Effector CD8-positive, alpha-beta T cell (primary cell): ENCODE measurements at regions not wholly inside any gene's neighbourhood (a gene's known extent, or its start where the extent isn't known, plus 50 kb on each side); places are given as distances from the start of the nearest gene placed in this dataset.
"Not testable (repeated sequence)": the region's sequence is repeated elsewhere in the genome, so short reads cannot be mapped to it uniquely, and the experiment has no call there.

Experiments
- DNase-seq: peaks from one replicate; lab custom pipeline; 2025; lab: John Stamatoyannopoulos, UW

DNA sequence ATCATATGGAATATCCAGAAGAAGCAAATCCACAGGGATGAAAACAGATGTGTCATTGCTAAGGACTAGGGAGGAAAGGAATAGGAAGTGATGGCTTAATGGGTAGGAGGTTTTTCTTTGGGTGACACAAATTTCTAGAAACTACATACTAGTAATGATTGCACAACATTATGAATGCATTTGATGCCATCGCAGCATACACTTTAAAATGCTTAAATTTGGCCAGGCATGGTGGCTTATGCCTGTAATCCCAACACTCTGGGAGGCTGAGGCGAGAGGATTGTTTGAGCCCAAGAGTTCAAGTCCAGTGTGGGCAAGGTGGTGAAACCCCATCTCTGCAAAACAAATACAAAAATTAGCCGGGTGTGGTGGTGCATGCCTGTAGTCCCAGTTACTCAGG lies 1370.8 kb downstream of the AACS start:
- no peak for DNase-seq

DNA sequence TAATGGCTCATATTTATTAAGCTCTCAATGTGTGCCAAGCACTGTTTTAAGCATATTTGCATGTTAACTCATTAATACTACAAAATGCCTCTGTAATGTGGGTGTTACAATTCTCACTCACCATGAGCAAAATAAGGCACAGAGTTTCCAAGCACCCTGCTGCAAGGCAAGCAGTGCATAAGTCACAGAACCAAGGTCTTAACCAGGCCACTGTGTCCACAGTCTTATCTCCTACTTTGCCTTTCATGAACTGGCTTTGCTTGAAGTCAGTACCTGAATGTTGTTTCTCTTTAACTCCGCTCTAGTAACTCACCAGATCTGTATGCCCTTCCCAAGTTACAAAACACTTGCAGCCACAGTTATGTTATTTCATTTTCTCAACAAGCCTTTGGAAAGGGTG lies 1372.7 kb downstream of the AACS start:
- DNase-seq: no peak

DNA sequence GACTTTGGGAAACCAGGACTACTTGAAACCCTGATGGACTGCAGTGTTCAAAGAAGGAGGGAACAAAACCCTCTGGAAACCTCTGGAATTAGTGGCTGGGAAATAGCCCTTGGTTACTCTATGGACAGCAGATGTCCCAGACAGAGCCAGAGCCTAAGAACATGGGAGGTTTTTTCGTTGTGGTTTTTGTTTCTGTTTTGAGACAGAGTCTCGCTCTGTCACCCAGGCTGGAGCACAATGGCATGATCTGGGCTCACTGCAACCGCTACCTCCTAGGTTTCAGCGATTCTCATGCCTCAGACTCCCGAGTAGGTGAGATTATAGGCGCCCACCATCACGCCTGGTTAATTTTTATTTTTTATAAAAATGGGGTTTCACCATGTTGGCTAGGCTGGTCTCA lies 1378.7 kb downstream of the AACS start:
- DNase-seq: no peak

DNA sequence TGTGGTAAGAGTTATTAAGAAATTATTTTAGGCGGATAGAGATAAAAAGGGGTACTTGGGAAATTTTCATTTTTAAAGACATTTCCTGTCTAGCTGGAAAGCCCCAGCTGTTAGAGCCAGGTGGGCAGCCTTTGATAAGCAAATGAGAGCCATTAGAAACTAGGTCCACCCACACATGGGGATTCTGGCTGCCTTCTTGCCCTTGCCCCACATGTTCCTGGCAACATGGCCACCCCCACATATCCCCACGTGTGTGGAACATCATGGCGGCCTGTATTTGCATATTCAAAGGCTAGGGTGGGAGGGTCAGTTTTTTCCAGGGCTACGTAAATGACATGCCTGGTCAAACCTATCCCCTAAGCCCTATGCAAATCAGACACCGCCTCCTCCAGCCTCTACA lies 1382.1 kb downstream of the AACS start:
- no peak for DNase-seq

DNA sequence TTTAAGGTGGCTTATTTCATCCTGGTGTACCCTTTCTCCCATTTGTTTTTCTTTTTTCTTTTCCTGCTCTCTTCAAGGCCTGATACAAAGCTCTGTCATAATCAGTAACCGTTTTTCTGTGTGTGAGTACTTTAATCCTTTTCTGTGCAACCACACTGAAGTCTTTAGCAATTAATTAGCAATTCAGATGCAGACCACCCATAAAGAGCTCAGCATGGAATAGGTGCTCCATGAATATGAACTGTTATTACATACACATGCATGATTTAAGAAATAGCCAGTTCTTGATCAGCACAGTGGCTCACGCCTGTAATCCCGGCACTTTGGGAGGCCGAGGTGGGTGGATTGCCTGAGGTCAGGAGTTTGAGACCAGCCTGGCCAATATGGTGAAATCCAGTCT lies 1386.6 kb downstream of the AACS start:
- DNase-seq: no peak

DNA sequence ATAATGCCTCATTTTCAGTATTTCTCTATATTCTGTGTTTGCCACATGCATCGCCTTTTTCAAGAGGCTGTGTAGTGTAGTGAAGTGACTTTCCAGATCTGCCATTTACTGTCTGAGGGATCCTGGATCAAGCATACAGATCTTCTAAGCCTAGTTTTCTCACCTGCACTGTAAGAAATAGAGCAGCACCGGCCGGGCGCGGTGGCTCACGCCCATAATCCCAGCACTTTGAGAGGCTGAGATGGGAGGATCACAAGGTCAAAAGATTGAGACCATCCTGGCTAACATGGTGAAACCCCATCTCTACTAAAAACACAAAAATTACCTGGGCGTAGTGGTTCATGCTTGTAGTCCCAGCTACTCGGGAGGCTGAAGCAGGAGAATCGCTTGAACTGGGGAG lies 1387.5 kb downstream of the AACS start:
- not testable (repeated sequence) for DNase-seq

DNA sequence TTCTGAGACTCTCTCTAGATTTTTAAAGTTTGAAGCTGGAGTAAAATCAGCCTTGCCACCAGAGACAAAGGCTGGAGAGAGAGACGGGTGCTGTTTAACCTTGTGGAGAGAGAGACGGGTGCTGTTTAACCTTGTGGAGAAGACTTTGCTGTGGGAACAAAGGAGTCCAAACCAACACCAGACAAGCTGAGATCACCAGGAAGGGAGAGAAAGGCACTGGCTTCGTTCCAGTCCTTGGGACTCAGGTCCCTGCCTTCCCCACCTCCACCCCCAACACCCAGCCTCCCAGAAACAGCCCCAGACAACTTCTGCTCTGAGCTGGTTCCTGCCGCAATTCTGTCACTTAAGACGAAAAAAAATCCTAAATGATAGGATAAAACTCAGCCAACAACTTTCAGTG lies 1389.3 kb downstream of the AACS start:
- DNase-seq: no peak

DNA sequence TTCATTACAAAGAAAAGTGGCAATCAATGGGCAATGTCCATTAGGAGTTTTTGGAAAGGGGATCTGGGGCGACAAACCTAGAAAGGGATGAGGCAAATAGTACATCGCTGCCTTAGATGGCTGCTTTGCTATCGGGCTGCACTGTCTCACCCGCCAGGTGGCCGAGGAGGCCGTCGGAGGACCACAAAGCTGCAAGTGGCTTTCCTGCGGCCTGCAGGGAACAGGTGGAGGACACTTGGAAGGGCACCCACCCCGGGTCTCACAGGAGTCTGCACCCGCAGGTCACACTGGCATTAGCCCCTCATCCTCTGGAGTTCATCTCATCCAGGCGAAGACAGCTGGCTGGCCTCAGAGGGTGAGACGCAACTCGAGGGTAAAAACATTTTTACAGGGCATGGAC lies 1392.5 kb downstream of the AACS start:
- no peak for DNase-seq

DNA sequence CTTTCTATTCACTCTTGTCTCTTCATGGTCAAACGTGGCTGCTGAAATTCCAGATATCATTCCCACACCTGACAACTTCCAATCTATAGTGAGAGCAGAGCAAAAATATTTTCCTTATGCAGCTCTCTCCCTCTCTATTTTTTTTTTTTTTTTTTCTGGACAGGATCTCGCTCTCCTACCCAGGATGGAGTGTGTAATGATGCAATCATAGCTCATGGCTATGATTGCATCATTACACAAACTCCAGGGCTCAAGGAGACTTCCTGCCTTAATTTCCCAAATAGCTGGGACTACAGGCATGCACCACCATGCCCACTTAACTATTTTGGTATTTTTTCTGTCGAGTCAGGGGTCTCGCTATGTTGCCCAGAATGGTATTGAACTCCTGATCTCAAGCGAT lies 1398.9 kb downstream of the AACS start:
- no peak for DNase-seq

DNA sequence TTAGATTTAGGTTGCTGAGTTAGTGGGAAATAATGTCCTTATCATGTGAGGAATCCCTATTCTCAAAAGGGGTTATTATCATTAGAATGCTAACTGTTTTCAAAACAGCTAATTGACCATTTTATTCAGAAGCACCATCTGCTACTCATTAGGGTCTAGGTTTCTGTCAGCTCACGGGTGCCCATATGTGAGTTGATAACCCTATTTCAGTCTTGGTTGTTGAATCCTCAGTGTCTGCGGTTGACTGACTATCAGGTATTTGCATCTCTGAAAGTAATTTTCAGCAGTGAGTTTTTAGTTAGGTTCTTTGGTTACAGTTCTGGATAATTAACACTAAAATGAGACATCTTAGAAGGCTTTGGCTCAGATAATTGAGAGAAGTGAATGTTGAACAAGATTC lies 1404.0 kb downstream of the AACS start:
- DNase-seq: no peak

DNA sequence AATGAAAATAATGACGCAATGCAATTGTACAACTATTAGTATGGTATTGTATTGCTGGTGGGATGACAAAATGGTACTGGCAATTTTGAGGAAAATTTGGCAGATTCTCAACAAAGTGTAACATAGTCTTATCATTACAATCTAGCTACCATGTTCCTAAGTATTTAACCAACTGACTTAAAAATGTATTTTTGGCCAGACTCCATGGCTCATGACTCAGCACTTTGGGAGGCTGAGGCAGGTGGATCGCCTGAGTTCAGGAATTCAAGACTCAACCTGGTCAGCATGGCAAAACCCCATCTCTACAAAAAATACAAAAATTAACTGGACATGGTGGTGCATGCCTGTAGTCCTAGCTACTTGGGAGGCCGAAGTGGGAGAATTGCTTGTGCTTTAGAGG lies 1409.5 kb downstream of the AACS start:
- no peak for DNase-seq

DNA sequence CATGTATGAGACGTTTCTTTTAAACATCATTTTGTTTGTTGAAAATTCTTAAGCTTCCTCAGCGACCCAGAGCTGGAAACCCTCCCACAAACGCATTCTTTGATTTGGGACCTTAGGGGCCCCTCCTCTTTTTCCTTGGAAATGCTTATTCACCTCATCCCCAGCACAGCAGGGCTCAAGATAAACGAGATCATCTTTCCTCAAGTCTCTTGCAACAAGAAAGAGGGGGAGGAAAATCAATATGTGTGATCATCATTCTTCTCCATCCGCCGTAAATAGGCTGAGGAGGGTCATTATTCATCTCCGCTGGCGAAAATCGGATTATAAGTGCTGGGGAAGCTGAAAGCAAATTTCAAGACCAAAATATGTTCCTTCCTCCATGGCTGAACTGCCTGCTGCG lies 1415.2 kb downstream of the AACS start:
- no peak for DNase-seq

DNA sequence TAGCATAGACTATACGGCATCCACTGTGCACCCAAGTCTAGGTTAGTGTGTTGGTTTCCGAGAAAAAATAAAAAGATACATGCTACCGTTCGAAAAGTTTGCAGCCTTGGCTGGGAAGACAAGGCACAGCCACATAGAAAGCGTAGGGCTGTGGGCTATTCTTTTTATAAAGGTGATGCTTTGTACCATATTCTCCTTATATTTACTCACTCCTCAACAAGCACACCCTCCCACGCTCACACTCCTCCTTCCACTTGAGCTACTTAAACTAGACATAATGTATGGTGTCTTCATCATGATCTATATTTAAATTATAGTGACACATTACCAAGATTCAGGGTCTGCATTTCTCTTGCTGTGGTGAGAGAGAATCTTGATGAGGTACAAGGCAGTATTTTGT lies 1416.5 kb downstream of the AACS start:
- no peak for DNase-seq

DNA sequence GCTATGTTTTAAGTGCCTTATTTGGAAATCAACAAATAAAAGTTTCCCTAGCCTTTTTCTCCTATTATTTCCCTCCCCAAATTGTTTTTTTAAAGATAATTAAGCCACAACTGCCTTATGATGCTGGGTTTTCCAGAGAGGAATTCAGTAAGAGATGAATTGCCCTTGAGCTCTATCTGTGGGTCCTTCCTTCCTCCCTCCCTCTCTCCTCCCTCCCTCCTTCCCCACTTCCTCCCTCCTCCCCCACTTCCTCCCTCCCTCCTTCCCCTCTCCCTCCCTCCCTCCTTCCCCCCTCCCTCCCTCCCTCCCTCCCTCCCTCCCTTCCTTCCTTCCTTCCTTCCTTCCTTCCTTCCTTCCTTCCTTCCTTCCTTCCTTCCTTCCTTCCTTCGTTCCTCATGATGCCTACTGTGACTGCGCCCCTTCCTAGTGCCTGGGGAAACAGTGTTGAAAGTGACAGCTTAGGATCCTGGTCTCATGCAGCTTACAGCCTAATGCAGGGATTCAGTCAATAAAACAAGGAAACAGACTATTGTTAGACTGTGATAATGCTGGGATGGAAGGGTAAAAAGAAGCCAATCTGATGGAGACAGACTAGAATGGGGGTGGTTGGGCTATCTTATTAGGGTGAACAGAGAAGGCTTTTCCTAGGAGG lies 1417.1 kb downstream of the AACS start:
- no peak for DNase-seq

DNA sequence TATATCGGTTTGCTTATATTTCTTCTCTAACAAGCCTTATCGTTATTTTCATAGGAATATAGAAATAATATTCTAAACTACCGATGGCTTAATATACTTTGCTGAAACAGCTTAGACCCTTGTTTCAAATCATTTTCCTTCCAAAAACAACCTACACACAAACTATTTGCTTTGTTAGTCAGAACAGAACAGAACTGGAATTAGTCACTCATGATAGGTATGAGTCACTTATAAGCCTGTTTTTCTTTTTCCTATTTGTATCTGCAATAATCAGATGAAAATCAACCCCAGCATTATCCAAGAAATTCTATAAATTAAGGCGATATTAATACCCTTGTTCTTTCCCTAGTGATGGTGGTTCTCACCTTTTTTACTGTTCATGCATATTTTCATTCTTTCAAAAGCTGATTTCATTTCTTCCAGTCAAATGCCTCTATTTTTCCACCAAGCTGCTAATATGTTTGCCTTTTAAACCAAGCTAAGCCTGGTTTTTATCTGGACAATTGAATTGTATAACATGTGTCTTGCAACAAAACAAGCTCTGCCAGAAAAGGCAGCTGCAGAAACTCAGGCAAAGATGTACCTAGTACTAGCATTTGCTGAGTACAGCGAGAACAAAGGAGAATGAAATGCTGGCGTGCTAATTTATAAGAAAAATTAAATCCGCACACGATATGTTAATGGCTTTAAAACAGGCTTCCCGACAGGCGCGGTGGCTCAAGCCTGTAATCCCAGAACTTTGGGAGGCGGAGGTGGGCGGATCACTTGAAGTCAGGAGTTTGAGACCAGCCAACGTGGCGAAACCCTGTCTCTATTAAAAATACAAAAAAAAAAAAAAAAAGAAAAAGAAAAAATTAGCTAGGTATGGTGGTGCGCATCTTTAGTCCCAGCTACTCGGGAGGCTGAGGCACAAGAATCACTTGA lies 1418.2 kb downstream of the AACS start:
- DNase-seq: no peak

DNA sequence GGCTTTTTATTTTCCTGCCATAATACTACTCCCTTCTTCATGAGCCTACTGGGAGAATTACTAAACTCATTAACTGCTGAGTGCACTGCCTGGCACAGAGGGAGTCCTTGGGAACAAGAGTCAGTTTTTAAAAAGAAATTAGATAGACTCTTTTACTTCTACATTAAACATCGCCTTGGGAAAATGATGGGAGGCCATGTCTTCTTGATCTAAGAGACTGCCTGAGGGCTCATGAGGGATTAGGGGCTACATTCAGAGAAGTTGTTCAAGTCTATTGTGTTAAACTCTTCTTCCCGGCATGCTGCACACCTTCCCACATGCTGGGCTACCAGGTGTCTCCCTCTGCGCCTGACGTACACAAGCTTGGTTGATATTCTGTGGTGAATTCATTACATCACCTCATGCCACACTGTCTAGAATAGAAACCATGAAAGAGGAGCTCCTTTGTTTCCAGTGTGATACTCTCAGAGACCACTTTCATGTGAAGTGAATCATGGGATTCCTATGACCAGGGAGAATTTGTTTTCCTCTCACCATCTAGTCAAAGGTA lies 1422.3 kb downstream of the AACS start:
- no peak for DNase-seq

DNA sequence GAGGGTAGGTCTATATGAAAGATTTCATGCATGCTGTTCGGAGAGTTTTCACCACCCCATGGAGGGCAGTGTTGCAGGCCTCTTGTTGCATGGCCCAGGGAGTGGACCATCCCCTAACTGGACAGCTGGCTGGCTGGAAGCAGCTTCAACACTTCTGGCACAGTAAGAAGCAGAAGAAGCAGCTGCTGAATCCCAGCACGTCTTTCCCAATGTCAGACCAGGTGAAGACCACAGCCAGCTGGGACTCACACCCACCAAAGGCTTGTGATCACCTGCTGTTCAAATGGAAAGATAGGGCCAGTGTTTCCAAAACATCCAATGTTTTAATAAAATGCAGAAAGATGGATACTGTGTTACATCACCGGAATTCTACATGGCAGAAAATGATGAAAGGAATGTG lies 1423.6 kb downstream of the AACS start:
- DNase-seq: no peak

DNA sequence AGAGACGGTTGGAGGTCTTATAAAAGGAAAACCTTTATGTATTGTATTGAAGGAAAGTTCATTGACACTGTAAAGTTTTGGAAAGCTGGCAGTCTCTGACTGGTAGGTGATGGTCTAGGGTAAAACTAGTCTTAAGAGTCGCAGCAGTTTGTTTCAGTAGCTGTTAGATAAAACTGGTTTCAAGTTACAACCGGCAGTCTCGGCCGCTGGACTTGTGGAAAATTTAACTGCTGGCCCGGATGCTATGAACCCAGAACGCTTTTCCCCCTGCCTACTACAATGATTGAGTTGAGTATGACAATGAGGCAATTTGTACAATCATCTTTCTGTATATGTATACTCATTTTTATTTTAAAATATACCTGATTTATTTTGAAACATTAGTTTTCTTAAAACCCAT lies 1426.9 kb downstream of the AACS start:
- DNase-seq: no peak

DNA sequence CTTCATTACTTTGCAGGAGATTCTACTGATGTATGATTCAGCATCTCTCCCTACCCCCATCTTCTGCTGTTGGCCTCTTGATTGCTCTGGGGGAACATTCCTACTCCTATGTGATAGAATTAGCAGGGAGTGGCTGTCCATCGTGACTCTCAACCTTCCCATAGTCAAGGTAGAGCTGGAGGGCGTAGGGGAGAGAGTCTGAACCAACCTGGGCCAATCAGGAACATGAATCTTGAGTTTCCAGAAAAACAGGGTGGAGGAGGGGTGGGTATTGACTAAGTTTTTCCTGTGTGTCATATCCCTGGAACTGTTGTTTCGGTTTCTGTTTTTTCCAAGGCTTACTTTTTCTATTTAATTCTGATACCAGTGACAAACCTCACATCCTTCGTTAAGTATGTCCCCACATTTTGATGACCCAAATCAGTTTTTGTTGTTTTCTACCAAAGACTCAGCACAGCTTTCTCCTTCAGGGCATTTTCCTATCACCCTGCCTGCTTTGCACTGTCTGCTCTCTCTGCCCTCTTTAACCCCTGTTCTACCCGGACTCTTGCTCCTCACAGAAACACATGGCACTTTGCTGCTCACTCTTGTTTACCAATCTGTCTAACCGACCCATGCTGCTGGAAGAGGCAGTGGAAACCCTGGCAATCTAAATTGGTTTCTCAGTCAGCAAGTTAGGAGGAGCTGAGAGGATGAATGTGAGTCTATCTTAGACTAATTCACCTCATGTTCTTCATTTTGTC lies 1428.3 kb downstream of the AACS start:
- DNase-seq: no peak

DNA sequence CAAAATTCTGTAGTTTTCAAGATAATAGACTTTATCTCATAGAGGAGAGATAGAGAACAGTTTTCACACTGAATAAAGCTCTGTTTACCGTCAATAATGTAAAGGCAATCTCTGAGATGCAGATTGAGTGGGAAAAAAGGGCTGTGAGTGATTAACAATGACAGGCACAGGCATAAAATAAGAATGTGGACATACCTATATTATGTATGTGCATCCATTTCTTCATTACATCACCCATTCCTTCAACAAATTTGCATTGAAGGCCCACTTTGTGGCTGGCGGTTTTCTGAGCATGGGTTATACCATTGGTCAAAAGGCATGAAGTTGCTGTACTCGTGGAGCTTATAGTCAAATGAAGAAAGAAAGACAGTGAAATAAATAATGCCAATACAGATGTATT lies 1431.0 kb downstream of the AACS start:
- DNase-seq: no peak

DNA sequence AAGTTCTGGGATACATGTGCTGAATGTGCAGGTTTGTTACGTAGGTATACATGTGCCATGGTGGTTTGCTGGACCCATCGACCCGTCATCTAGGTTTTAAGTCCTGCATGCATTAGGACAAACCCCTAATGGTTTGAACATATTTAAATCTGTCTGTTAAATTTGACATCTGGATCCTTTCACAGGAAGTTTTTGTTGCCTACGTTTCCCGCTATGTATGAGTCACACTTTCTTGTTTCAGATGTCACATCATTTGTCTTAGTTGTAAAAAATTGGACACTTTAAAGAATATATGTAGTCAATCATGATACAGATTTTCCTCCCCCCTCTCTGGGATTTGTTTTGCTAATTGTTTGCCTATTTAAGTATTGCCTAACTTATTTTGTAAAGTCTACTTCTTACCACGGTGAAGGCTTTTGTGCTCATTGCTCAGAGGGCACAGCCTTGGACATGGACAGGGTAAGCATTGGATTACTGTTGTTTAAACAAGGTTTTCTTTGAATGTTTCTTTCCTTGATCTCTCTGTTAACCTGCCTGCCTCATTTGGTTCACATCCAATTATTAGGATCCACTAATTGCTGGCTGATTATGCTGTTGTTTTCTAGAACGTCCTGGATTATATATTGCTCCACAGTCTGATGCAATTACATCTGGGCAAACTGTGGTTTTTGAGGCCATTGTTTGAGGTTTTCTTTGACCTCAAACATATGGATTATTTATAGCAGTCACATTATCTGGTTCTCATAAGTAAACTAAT lies 1441.4 kb downstream of the AACS start:
- DNase-seq: no peak

DNA sequence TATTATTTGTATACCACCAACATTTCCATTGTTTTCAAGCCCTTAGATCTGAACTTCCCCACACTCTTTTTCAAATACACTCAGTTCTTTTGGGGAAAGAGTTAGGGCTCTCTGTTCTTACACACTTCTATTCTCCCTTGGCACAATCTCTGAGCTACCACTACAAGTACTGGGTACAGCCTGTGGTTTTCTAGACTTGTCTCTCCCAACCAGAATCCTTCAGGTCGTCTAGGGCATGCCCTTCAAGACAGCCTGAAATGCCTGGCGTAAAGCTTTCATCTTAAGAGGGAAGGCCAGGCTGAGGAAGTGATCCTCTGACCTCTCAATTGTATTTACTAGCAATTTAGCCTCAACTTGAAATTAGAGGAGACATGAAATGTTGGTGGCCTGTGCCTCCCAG lies 1442.0 kb downstream of the AACS start:
- DNase-seq: no peak
